Skeletal muscle satellite cell (primary cell): ENCODE measurements at regions not wholly inside any gene's neighbourhood (a gene's known extent, or its start where the extent isn't known, plus 50 kb on each side); places are given as distances from the start of the nearest gene placed in this dataset.

Source experiments
- H3K27me3 ChIP-seq: 2 replicates; pipeline ENCODE4 v1.7.0; 2013; ENCODE audit warnings: low read length; ENCODE audit not compliant: control insufficient read depth, insufficient read depth
- H3K36me3 ChIP-seq: 2 replicates; pipeline ENCODE4 v1.7.0; 2013; ENCODE audit warnings: mild to moderate bottlenecking, control low read depth, low read length; ENCODE audit not compliant: insufficient read depth
- H3K4me1 ChIP-seq: 2 replicates; pipeline ENCODE4 v1.7.0; 2013; ENCODE audit warnings: low read length; ENCODE audit not compliant: control insufficient read depth, insufficient read depth
- H3K4me2 ChIP-seq: 2 replicates; pipeline ENCODE4 v1.7.0; 2013; ENCODE audit warnings: mild to moderate bottlenecking, low read length
- H3K4me3 ChIP-seq: 2 replicates; pipeline ENCODE4 v1.7.0; 2013; ENCODE audit warnings: low read length
- H3K9ac ChIP-seq: 2 replicates; pipeline ENCODE4 v1.7.0; 2013; ENCODE audit warnings: mild to moderate bottlenecking, low read depth, low read length, moderate library complexity
- H3K9me3 ChIP-seq: replicated peaks from 2 replicates; pipeline ENCODE4 v1.7.0; 2013; ENCODE audit warnings: mild to moderate bottlenecking, control low read depth, low read length

DNA sequence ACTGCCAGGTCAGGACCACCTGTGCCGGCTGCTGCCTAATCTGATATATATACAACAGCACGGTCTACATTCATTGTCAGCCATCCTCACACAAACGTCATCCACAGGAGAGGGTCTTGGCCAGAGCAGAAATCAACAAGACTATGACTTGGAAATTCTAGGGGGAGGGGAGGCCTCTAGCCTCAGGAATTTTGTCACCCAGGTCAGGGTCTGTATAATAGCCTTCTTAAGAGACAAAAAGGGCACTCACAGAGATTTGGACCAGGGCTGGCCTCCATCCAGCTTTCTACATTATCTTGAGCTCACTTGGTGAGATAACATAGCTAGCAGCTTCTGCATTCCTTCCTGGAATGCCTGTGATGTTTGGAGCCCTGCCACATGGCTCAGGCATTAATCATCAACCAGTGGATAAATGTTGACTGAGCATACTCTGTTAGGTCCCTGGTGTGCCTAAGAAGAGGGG is 50.4 kb upstream of the CTIF start:
- H3K27me3 ChIP-seq = no peaks in the 10 kb centered on the region
- H3K36me3 ChIP-seq = no peaks in the 10 kb centered on the region
- no peaks in the 10 kb centered on the region for H3K9me3 ChIP-seq
- no peak overlapping the region for H3K4me3 ChIP-seq
- peak overlapping the region; percentile 57 for H3K4me2 ChIP-seq
- peaks cover 44% of the 10 kb centered on the region for H3K4me1 ChIP-seq
- H3K9ac ChIP-seq = no peak overlapping the region

DNA sequence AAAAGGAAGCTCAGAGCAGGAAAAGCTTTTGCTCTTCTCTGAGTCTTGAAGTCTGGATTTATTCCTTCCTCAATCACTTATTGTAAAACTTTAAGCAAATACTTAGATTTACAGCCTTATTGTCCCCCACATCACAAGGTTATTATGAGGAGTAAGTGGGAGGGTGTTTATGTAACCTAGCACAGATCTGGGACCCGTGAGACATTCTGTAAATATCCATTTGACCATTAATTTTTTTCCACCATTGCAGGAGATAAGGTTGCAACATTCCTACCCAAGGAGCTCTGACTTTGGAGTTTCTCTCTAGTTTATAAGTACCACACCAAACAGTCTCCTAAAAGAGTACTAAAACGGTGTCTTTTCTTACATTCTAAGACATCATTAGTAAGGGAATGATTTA is 52.1 kb upstream of the CTIF start:
- no peaks in the 10 kb centered on the region for H3K9me3 ChIP-seq
- H3K27me3 ChIP-seq = no peaks in the 10 kb centered on the region
- H3K9ac ChIP-seq = peak overlapping the region; percentile 48
- H3K4me3 ChIP-seq = peak overlapping the region; percentile 12
- H3K36me3 ChIP-seq = no peaks in the 10 kb centered on the region
- H3K4me1 ChIP-seq = peaks cover 44% of the 10 kb centered on the region
- peak overlapping the region; percentile 35 for H3K4me2 ChIP-seq

DNA sequence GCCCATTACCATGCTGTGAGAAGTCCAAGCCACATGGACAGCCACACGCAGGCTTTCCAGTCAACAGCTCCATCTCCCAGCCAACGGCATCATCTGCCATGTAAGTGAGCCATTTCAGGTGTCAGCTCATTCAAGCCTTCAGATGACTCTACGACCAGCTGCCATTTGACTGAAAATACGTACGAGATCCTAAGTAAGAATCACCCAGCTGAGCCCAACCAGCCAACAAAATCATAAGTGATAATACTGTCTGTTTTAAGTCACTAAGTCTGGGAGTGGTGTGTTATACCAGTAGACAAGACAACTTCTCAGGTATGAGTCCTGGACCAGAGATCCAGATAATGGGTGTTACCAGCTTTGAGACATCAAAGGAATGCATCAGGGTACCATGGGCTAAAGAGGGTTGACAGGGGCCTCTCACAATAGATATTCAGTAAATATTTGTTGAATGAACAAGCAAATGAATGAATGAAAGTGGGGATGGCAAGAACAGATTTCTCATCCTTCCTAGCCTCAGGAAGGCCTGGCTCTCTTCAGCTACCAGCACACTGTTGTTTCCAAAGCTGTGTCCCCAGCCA is 52.9 kb upstream of the CTIF start:
- Histone ChIP-seq H3K9ac (no peak overlapping the region), H3K4me2 (no peak overlapping the region), H3K9me3 (no peaks in the 10 kb centered on the region), H3K4me1 (peaks cover 40% of the 10 kb centered on the region), H3K36me3 (no peaks in the 10 kb centered on the region), H3K27me3 (no peaks in the 10 kb centered on the region), H3K4me3 (no peak overlapping the region)

DNA sequence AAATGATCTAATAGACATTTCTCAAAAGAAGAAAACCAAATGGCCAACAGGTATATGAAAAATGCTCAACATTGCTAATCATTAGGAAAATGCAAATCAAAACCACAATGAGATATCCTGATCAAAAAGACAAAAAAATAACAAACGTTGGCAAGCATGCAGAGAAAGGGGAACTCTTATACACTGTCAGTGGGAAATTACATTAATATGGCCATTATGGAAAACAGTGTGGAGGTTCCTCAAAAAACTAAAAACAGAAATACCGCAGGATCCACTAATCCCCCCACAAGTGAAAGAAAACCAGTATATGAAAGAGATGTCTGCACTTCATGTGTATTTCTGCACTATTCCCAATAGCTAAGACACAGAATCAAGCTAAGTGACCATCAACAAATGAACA is 57.7 kb upstream of the CTIF start:
- peaks cover 2% of the 10 kb centered on the region for H3K4me1 ChIP-seq
- no peaks in the 10 kb centered on the region for H3K27me3 ChIP-seq
- H3K9ac ChIP-seq = no peak overlapping the region
- no peak overlapping the region for H3K4me3 ChIP-seq
- H3K36me3 ChIP-seq = no peaks in the 10 kb centered on the region
- no peak overlapping the region for H3K4me2 ChIP-seq
- peaks cover 4% of the 10 kb centered on the region for H3K9me3 ChIP-seq

DNA sequence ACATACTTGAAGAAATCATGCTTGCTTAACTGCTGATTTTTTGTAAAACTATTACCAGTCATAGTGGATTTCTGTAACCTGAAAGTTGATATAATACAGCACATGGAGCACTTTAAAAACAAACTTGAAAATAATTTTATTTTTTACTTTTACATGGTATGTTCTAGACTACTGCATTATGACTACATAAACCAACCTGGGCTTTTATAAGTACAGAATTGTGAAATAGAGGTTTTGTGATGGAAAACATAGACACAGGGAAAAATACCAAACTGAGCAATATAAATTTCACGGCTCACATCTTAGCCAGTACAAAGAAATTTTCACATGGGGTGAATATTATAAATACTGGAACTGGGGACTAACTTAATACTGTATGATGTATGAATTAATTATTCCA is 59.3 kb upstream of the CTIF start:
- no peak overlapping the region for H3K9ac ChIP-seq
- no peaks in the 10 kb centered on the region for H3K27me3 ChIP-seq
- peaks cover 4% of the 10 kb centered on the region for H3K9me3 ChIP-seq
- H3K36me3 ChIP-seq = no peaks in the 10 kb centered on the region
- H3K4me3 ChIP-seq = no peak overlapping the region
- no peaks in the 10 kb centered on the region for H3K4me1 ChIP-seq
- no peak overlapping the region for H3K4me2 ChIP-seq

DNA sequence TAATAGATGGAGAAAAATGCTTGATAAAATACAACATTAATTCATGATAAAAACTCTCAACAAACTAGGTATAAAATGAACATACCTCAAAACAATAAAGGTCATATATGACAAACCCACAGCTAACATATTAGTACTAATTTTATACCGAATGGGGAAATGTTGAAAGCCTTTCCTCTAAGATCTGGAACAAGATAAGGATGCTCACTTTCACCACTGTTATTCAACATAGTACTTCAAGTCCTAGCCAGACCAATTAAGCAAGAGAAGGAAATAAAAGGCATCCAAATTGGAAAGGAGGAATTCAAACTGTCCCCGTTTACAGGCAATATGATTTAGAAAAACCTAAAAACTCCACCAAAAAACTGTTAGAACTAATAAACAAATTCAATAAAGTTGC is 61.5 kb upstream of the CTIF start:
- Histone ChIP-seq H3K9me3 (peaks cover 4% of the 10 kb centered on the region), H3K4me1 (no peaks in the 10 kb centered on the region), H3K27me3 (peaks cover 13% of the 10 kb centered on the region), H3K36me3 (no peaks in the 10 kb centered on the region), H3K4me3 (no peak overlapping the region), H3K4me2 (no peak overlapping the region), H3K9ac (no peak overlapping the region)

DNA sequence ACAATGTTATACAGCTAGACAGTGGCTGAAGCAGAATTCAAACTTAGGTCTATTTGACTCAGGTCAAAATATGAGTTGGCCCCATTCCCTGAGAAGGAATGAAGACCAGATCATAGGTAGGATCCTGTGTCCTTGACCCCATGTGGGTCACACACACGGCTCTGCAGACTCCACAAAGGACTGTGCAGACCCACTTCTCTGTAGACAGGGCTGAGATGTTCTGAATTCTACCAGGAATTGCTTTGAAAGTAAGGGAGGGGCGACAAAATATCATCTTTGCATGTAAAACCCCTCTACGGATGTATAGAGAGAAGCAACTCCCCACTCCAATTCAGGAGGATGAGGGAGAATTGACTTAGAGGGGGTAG is 62.3 kb upstream of the CTIF start:
- Histone ChIP-seq H3K27me3 (peaks cover 21% of the 10 kb centered on the region), H3K9ac (no peak overlapping the region)

DNA sequence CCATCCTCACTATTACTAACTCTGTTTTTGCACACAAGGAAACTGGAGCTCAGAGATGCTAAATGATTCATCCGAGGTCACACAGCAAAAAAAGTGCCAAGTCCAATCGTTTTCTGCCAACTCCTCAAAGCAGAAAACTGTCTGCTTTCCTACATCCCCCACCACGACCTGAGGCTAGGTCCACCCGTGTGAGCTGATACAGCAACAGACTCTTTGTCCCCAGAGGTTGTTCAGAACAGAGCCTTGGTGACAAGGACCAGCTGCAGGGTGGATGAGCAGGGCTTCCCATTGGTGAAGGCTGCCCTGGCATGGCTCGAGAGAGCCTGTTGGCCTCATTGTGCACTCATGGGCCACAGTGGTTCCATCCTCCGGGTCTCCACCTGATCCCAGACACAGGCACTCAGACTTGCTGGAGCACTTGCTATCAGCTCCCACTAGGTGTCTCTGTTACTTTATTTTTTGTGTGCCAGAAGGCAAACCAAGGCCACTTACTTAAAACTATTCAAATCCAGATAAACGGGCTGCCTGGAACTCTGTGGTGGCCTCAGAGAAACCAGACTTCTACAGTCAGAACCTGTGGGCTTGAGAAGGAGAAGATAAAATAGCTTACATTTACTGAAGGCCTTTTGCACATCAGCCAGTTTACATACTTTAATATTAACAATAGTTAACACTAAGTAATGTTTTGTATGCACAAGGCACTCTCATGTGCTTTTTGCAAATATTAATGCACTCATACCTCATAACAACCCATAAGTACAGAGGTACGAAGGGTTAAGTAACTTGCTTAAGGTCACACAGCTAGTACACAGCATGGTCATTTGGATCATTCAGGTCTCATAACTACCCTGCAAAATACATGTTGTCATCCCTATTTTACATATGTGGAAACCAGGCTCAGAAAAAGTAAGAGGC is 62.9 kb upstream of the CTIF start:
- no peak overlapping the region for H3K9ac ChIP-seq

More for the DNA sequence above, 62.3 kb upstream of the CTIF start:
- Histone ChIP-seq H3K36me3 (no peaks in the 10 kb centered on the region), H3K4me2 (no peak overlapping the region), H3K4me3 (no peak overlapping the region), H3K9me3 (peaks cover 4% of the 10 kb centered on the region), H3K4me1 (no peaks in the 10 kb centered on the region)

DNA sequence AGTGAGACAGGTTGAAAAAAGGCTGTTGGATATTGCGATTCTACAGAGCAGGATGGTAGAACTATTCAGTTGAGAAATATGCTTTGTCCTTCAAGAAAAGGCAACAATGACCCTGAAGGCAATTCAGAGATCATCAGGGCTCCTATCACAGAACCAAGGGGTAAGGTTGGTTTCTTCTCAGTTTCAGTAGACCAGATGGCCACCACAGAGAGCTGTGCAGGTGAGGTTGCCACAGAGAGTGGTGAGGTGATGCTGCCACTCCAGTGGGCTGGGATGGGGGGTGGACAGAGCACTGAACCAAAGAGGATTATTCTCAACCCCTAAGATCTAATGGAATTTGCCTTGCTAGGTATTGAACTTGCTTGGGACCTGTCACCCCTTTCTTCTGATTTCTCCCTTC is 64.6 kb upstream of the ZBTB7C start:
- Histone ChIP-seq H3K4me3 (no peak overlapping the region), H3K9ac (no peak overlapping the region), H3K36me3 (no peaks in the 10 kb centered on the region), H3K4me2 (no peak overlapping the region), H3K9me3 (peaks cover 4% of the 10 kb centered on the region), H3K27me3 (peaks cover 33% of the 10 kb centered on the region), H3K4me1 (no peaks in the 10 kb centered on the region)

More for the DNA sequence above, 62.9 kb upstream of the CTIF start:
- Histone ChIP-seq H3K9me3 (peaks cover 4% of the 10 kb centered on the region), H3K4me3 (no peak overlapping the region), H3K36me3 (no peaks in the 10 kb centered on the region), H3K4me1 (no peaks in the 10 kb centered on the region), H3K4me2 (no peak overlapping the region), H3K27me3 (peaks cover 25% of the 10 kb centered on the region)

DNA sequence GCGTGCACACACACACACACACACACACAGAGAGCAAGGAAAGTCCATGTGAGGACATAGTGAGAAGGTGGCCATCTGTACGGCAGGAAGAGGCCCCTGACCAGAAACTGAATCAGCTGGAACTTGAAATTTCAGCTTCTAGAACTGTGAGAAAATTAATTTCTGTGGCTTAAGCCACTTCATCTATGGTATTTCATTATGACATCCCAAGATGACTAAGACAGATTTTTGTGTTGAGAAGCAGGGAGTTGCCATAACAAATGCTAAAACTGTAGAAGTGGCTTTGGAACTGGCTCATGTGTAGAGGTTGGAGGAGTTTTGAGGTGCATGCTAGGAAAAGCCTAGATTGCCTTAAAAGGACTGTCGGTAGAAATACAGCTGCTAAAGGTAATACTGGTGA is 63.4 kb upstream of the ZBTB7C start:
- no peaks in the 10 kb centered on the region for H3K9me3 ChIP-seq
- peaks cover 44% of the 10 kb centered on the region for H3K27me3 ChIP-seq
- no peak overlapping the region for H3K9ac ChIP-seq
- H3K36me3 ChIP-seq = no peaks in the 10 kb centered on the region
- H3K4me1 ChIP-seq = no peaks in the 10 kb centered on the region
- no peak overlapping the region for H3K4me3 ChIP-seq
- H3K4me2 ChIP-seq = no peak overlapping the region

DNA sequence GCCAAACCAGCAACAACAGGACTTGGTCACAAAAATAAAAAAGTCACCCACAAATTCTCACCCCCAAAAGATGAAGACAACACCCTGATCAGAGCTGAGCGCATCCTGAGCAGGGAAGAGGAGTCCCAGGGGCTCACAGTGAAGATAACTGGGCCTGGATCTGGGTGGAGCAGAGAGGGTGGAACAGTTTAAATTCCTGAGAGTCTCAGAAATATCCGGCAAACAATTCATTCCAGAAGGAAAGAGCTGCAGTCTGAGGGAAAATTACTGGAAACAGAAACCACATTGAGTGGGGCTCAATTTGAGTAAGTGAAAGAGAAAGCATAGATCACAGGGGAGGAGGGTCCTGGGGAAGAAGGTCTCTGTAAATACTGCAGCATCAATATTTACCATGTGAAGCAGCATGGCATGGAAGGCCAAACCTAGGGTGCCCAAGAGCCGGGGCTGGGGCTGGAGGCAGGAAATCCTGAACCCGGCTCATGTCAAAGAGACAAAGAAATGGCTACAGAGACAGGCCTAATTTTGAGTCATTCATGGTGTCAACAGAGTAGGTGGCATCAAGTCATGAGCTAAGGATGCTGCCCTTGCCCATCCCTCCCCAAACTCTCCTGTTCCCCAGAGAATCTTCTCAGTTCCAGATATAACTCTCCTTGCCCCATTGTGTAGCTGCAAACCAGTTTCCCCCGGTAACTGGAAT is 61.4 kb upstream of the ZBTB7C start:
- Histone ChIP-seq H3K4me3 (no peak overlapping the region), H3K4me2 (no peak overlapping the region), H3K36me3 (no peaks in the 10 kb centered on the region), H3K27me3 (peaks cover 59% of the 10 kb centered on the region), H3K4me1 (no peaks in the 10 kb centered on the region), H3K9me3 (no peaks in the 10 kb centered on the region), H3K9ac (no peak overlapping the region)
